Central memory CD8-positive, alpha-beta T cell (primary cell): ENCODE measurements at regions not wholly inside any gene's neighbourhood (a gene's known extent, or its start where the extent isn't known, plus 50 kb on each side); places are given as distances from the start of the nearest gene placed in this dataset.

Experiments
- ATAC-seq: fragments of 150-1000 bp; cut with Tn5 transposase; replicated peaks from 2 replicates; pipeline ENCODE4 v1.10.0; 2022; ENCODE audit warnings: mild to moderate bottlenecking, moderate FRiP score, moderate number of reproducible peaks; ENCODE audit not compliant: poor library complexity, severe bottlenecking; ENCODE audit errors: extremely low read depth
- DNase-seq, 2 donors: peaks; one replicate each; pipeline ENCODE4 v3.0.0; 2021; ENCODE audit warnings: low spot score in 2 of 2
- H3K27ac Mint-ChIP-seq: one replicate; pipeline ENCODE4 v1.8.0; 2022; ENCODE audit warnings: low read depth, mild to moderate bottlenecking, moderate library complexity, mixed read lengths
- H3K27me3 Mint-ChIP-seq: one replicate; pipeline ENCODE4 v1.8.0; 2022; ENCODE audit warnings: mixed read lengths
- H3K36me3 Mint-ChIP-seq: one replicate; pipeline ENCODE4 v1.8.0; 2022; ENCODE audit warnings: mild to moderate bottlenecking, moderate library complexity, mixed read lengths; ENCODE audit not compliant: insufficient read depth
- H3K4me1 Mint-ChIP-seq: one replicate; pipeline ENCODE4 v1.8.0; 2022; ENCODE audit warnings: mixed read lengths
- H3K4me3 Mint-ChIP-seq: one replicate; pipeline ENCODE4 v1.8.0; 2022; ENCODE audit warnings: mild to moderate bottlenecking, moderate library complexity, mixed read lengths
- H3K9me3 Mint-ChIP-seq: one replicate; pipeline ENCODE4 v1.8.0; 2022; ENCODE audit warnings: mixed read lengths

DNA sequence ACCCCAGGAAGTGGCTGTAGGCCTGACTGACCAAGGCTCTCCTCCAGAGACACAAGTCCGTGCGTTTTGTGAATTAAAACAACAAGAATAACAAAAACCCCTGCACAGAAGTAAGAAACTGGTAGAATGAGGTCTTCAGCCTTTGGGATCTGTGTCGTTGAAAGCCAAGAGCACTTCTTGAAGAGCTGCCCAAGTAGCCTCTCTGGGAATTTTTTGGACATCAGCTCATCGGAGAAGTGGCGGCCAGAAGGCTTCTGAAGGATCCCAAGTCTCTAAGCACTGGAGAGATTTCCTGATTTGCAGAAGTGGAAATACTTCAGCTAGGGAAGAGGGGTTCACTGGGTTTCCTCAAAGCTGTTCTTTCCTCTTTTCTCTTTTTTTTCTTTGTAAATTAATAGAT lies 100.4 kb upstream of the ZNF536 start:
- no peak overlapping the region for H3K27ac Mint-ChIP-seq
- no peaks in the 10 kb centered on the region for H3K36me3 Mint-ChIP-seq
- H3K4me1 Mint-ChIP-seq, result no peaks in the 10 kb centered on the region
- no peak overlapping the region for H3K4me3 Mint-ChIP-seq
- DNase-seq, result no peak
- peaks cover 12% of the 10 kb centered on the region for H3K9me3 Mint-ChIP-seq
- no peak for ATAC-seq
- H3K27me3 Mint-ChIP-seq, result peaks cover 10% of the 10 kb centered on the region

DNA sequence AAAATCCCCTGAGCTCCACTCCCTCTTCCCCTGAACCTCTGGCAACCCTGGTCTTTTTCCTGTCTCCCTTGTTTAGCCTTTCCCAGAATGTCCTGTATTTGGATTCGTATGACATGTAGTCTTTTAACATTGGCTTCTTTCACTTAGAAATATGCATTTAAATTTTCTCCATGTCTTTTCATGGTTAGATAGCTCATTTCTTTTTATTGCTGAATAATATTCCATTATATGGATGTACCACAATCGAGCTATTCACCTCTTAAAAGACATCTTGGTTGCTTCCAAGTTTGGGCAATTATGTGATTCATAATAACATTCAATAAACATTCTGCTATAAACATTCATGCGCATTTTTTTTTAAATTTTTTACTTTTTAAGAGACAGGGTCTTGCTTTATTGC lies 99.6 kb upstream of the ZNF536 start:
- Mint-ChIP-seq H3K27me3 (peaks cover 10% of the 10 kb centered on the region), H3K4me3 (no peak overlapping the region), H3K36me3 (no peaks in the 10 kb centered on the region), H3K4me1 (no peaks in the 10 kb centered on the region), H3K27ac (no peak overlapping the region), H3K9me3 (peaks cover 12% of the 10 kb centered on the region)
- no peak for DNase-seq
- no peak for ATAC-seq

DNA sequence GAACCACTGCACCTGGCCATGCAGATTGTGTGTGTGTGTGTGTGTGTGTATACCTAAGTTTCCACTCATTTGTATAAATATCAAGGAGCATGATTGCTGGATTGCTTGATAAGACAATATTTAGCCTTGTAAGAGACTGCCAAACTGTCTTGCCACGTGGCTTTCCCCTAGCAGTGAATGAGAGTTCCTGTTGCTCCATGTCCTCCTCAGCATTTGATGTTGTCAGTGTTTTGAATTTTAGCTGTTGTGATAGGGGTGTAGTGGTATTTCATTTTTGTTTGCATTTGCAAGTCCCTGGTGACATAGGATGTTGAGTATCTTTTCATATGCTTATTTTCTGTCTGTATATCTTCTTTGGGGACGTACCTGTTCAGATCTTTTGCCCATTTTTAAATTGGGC lies 99.0 kb upstream of the ZNF536 start:
- ATAC-seq (no peak), DNase-seq (no peak)
- H3K4me1 Mint-ChIP-seq, result no peaks in the 10 kb centered on the region
- no peak overlapping the region for H3K27ac Mint-ChIP-seq
- H3K27me3 Mint-ChIP-seq, result peaks cover 10% of the 10 kb centered on the region
- H3K4me3 Mint-ChIP-seq, result no peak overlapping the region
- H3K9me3 Mint-ChIP-seq, result peaks cover 12% of the 10 kb centered on the region
- H3K36me3 Mint-ChIP-seq, result no peaks in the 10 kb centered on the region

DNA sequence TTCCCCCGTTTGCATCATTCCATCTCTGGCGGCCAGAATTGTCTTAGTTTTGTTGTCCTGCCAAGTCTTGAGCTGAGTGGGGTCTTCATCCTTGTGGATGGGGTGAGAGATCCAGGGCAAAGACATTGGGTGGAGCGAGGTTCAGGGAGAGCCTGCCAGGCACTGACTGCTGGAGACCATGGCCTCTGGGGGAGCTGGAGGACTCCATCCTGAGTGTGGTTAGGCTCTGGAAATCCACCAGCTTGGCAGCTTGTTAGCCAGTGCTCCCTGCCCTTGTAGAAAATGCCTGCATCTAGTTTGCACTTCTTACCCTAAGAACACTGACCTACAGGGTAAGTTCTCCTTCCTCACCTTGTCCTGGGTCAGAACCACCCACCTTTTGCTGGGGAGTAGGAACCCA lies 97.2 kb upstream of the ZNF536 start:
- Mint-ChIP-seq H3K4me1 (no peaks in the 10 kb centered on the region), H3K9me3 (peaks cover 12% of the 10 kb centered on the region), H3K27me3 (no peaks in the 10 kb centered on the region)

DNA sequence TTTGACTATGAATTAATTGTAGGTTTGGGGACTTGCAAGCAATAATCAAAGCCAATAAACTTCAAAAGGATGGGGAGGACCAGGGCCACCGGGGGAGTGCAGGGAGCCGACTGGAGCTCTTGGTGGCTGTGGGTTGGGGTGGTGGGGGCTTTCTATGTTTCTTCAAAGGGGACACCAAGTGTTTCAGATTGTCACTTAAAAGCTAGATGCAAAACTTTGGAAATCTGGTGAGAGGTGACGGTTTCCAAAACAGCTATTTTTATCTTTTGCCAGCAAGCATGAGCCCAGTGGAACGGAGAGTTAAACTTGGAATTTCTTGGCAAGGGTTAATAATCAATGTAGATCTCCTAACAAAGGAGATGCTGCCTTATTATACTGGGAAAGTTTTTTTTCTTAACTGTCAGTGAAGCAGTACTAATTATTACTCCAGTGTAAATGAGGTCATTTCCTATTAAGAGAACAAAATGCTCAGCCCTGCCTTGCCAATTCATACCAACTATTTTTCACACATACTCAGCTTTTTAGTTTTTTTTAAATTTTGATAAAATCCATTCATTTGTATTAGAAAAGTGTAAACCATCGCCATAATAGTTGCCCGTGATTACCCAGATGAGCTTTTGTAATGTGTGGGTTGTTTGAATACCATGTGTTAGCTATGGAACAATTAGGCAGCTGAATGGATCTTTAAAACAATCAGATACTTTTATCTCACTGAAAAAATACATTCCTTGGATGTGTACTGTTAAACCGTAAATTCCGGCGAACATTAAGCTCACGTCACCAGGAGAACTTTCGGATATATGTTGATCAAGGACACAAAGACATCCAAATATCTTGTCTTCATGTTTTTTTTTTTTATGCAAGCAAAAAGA lies 95.9 kb upstream of the ZNF536 start:
- no peak for DNase-seq
- no peak overlapping the region for H3K27ac Mint-ChIP-seq

More for the DNA sequence above, 97.2 kb upstream of the ZNF536 start:
- no peak for ATAC-seq
- DNase-seq, result no peak
- H3K4me3 Mint-ChIP-seq, result no peak overlapping the region
- H3K27ac Mint-ChIP-seq, result no peak overlapping the region
- no peaks in the 10 kb centered on the region for H3K36me3 Mint-ChIP-seq

DNA sequence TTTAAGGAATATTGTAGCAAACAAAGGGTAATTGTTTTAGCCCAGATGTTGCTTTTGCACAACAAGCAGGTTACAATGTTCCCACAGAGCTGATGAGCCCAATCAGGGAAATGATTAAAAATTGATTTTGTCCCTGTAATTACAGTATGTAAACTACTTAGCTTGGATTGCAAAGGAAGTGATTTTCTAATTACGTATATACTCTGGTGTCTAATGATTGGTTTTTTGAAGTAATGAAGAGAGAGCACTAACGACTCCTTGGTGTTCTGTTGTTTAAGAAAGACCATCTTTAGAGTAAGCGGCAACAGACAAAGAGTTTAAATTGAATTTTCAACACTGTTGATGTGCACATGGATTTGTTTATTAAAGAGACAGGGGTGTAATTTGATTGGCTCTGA lies 95.3 kb upstream of the ZNF536 start:
- H3K9me3 Mint-ChIP-seq, result peaks cover 12% of the 10 kb centered on the region
- H3K36me3 Mint-ChIP-seq, result no peaks in the 10 kb centered on the region
- no peak for ATAC-seq
- H3K4me1 Mint-ChIP-seq, result no peaks in the 10 kb centered on the region
- DNase-seq, result no peak
- peaks cover 13% of the 10 kb centered on the region for H3K27me3 Mint-ChIP-seq
- H3K4me3 Mint-ChIP-seq, result no peak overlapping the region
- H3K27ac Mint-ChIP-seq, result no peak overlapping the region

More for the DNA sequence above, 95.9 kb upstream of the ZNF536 start:
- Mint-ChIP-seq H3K36me3 (no peaks in the 10 kb centered on the region), H3K27me3 (peaks cover 10% of the 10 kb centered on the region), H3K9me3 (peaks cover 12% of the 10 kb centered on the region), H3K4me3 (no peak overlapping the region), H3K4me1 (no peaks in the 10 kb centered on the region)
- no peak for ATAC-seq

DNA sequence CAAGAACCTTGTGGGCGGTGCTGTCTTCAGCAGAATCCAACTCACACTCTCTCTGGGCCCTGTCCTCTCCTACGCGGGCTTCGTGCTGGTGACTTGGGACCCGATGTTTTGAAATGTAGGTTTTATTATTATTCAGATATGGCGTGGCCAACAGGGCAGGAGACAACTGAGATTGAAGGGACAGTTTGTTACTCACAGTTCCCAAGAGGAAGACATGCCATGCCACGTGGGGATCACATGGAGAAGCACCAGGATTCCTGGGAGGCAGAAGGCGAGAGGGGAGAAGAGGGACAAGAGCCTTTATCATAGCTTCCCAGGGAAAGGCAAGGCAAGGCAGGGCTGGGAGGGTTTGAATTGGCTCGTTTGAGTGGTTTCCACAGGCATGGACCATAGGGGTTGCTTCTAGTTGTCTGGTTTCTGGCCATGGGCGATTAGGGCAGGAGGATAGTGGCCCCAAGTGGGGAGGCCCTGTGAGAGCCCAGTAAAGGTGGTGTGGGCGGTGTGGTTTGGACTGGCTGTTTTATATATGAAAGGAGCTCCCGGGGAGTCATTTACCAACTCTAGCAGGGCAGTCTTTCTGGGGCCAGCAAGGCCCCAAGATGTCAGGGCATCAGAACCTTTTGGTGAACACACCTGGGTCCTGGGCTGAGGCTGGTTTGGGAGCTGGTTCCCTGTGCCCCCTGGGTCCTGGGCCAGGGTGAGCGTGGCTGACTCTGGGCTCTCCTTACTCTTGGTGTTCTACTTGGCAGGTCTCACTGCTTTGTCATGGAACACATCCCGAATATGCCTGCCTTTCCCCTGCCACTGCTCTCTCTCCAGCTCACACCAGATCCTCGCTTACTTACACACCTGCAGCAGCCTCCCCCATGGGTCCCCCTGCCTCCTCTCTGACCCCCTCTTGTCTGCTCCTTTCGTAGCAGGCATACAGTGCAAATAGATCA lies 94.0 kb upstream of the ZNF536 start:
- H3K36me3 Mint-ChIP-seq, result no peaks in the 10 kb centered on the region
- no peak overlapping the region for H3K27ac Mint-ChIP-seq
- ATAC-seq (no peak), DNase-seq (no peak)
- H3K4me3 Mint-ChIP-seq, result no peak overlapping the region
- H3K9me3 Mint-ChIP-seq, result peaks cover 3% of the 10 kb centered on the region
- H3K27me3 Mint-ChIP-seq, result peaks cover 15% of the 10 kb centered on the region
- H3K4me1 Mint-ChIP-seq, result no peaks in the 10 kb centered on the region

DNA sequence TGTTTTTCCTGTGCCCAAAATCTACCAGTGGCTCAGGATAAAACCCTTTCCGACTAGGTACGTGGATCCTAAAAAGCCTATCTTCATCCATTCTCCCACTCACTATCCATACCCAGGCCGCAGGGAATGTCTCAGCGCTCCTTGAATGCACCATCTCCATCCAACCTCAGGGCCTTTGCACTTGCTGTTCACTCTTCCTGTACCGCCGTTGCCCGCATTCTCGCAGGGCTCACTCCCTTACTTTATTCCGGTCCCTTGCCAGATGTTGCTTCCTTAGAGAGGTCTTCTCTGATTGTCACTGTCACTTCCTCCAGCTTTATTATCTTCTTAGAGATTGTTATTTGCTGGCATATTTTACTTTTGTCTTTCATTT lies 93.3 kb upstream of the ZNF536 start:
- H3K4me3 Mint-ChIP-seq, result no peak overlapping the region
- no peaks in the 10 kb centered on the region for H3K9me3 Mint-ChIP-seq
- ATAC-seq, result no peak
- H3K27me3 Mint-ChIP-seq, result peaks cover 22% of the 10 kb centered on the region
- no peak for DNase-seq
- H3K36me3 Mint-ChIP-seq, result no peaks in the 10 kb centered on the region
- no peaks in the 10 kb centered on the region for H3K4me1 Mint-ChIP-seq
- H3K27ac Mint-ChIP-seq, result no peak overlapping the region

DNA sequence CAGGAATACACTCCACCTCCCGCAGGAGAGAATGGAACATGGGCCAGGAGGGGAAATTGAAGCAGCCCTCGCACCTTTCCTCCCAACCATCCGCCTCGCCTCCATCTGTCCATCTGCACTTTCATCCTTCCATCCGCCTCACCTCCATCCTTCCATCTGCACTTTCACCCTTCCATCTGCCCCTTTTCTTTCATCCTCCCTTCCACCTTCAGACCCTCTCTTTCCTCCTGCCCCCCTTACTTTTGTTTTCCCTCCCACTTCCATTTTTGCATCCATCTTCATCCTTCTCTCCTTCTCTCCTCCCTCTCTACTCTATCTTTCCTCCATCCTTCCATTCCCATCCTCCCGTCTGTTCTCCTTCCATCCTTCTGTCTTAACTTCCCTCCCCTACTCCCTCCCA lies 92.2 kb upstream of the ZNF536 start:
- H3K9me3 Mint-ChIP-seq, result no peaks in the 10 kb centered on the region
- no peak overlapping the region for H3K27ac Mint-ChIP-seq
- no peaks in the 10 kb centered on the region for H3K36me3 Mint-ChIP-seq
- DNase-seq (no peak), ATAC-seq (no peak)
- H3K4me3 Mint-ChIP-seq, result no peak overlapping the region
- H3K27me3 Mint-ChIP-seq, result peaks cover 23% of the 10 kb centered on the region
- H3K4me1 Mint-ChIP-seq, result no peaks in the 10 kb centered on the region

DNA sequence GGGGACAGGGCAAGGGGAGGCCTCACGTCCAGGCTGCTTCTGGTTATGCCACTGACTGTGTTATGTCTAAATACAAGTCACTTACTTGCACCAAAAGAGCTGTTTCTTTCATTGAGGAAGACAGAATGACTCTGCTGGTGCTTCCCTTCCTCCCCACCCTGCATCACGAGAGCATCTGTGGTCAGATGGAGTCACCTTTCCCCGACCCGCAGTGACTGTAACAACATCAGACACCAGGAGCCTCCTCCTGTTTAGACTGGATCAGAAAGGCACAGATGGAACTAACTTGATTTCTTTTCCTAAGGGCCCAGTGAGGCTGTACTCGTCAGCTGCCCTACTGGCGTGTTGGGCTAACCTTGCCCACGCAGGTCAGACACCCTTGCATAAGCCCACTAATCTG lies 90.3 kb upstream of the ZNF536 start:
- Mint-ChIP-seq H3K27ac (no peak overlapping the region), H3K4me3 (no peak overlapping the region), H3K36me3 (no peaks in the 10 kb centered on the region), H3K27me3 (peaks cover 33% of the 10 kb centered on the region), H3K4me1 (no peaks in the 10 kb centered on the region), H3K9me3 (peaks cover 2% of the 10 kb centered on the region)
- no peak for DNase-seq
- no peak for ATAC-seq

DNA sequence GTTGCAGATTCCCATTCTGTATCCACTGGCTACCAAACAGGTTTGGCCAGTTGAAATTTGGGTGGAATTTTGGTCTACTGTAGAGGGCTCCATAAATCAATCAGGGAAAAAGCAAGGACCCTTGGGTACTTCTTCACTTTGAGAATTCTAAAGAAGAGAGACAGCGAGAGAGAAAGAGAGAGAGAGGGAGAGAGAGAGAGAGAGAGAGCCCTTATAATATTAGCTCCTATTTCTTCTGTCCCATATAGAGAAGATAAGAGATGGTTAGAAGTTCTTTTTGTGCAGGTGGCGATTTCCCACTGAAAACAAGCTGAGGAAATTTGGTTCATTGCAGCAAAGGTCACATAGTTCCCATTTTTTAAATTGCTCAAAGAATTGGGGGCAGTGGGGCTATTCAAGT lies 88.6 kb upstream of the ZNF536 start:
- ATAC-seq (no peak), DNase-seq (no peak)
- no peak overlapping the region for H3K27ac Mint-ChIP-seq
- H3K36me3 Mint-ChIP-seq, result no peaks in the 10 kb centered on the region
- peaks cover 33% of the 10 kb centered on the region for H3K27me3 Mint-ChIP-seq
- no peaks in the 10 kb centered on the region for H3K4me1 Mint-ChIP-seq
- H3K4me3 Mint-ChIP-seq, result no peak overlapping the region
- peaks cover 6% of the 10 kb centered on the region for H3K9me3 Mint-ChIP-seq

DNA sequence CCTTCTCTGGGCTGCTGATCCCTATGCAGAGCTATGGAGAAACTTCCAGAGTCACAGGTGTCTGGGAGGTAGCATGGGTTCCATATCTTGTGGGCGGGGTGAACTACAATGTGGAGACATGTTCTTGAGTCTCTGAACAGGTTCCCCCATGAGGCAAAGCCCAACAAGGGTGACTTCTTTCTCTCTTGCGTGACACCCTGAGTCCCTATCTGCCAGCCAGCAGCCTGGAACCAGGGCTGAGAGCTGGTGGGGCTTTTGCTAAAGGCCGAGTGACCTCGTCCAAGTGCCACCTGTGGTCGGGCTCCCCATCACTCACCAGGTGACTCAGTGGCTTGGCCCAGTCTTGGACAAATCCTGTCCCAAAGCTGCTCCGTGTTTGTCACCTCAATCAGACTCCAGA lies 88.0 kb upstream of the ZNF536 start:
- Mint-ChIP-seq H3K27ac (no peak overlapping the region), H3K4me3 (no peak overlapping the region), H3K27me3 (peaks cover 33% of the 10 kb centered on the region), H3K9me3 (peaks cover 6% of the 10 kb centered on the region), H3K36me3 (no peaks in the 10 kb centered on the region), H3K4me1 (no peaks in the 10 kb centered on the region)
- ATAC-seq (no peak), DNase-seq (no peak)

DNA sequence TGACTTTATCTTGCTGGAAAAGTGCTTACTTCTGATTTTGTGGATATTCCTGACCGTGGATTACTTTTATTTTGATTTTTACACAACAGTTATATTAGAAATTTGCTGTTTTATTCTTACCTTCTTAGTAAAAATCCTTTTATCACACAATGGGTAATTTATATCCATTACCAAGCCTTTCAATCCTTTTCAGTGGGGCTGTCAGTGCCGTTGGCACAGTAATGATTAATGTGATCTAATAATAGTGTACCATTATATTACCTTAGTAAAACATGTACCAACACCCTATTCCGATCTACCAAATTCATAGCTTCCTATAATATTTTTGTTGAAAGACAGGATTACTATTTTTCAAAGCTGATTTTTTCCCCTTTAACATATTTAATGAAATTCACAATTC lies 87.3 kb upstream of the ZNF536 start:
- H3K36me3 Mint-ChIP-seq, result no peaks in the 10 kb centered on the region
- DNase-seq (no peak), ATAC-seq (no peak)
- H3K27me3 Mint-ChIP-seq, result peaks cover 33% of the 10 kb centered on the region
- peaks cover 9% of the 10 kb centered on the region for H3K9me3 Mint-ChIP-seq
- no peak overlapping the region for H3K27ac Mint-ChIP-seq
- H3K4me3 Mint-ChIP-seq, result no peak overlapping the region
- no peaks in the 10 kb centered on the region for H3K4me1 Mint-ChIP-seq
